HG03342 (cell line): ENCODE measurements at regions not wholly inside any gene's neighbourhood (a gene's known extent, or its start where the extent isn't known, plus 50 kb on each side); places are given as distances from the start of the nearest gene placed in this dataset.
"Not testable (repeated sequence)": the region's sequence is repeated elsewhere in the genome, so short reads cannot be mapped to it uniquely, and the experiment has no call there.

Experiments
- ATAC-seq: cut with Tn5 transposase; IDR thresholded peaks from one replicate; pipeline ENCODE4 v1.9.1; 2021; ENCODE audit warnings: mild to moderate bottlenecking, moderate library complexity; ENCODE audit not compliant: unreplicated experiment

GRCh38 chr2:107684421-107684820, 142.3 kb upstream of the RGPD4 start:
- no peak for ATAC-seq

- no peak for ATAC-seq
These were observed 141.2 kb upstream of the RGPD4 start for GRCh38 chr2:107685421-107685986.

GRCh38 chr2:107687073-107687472, 139.6 kb upstream of the RGPD4 start:
- ATAC-seq: no peak

GRCh38 chr2:107688135-107688534, 138.6 kb upstream of the RGPD4 start:
- ATAC-seq: no peak

- no peak for ATAC-seq
These were observed 133.1 kb upstream of the RGPD4 start for GRCh38 chr2:107693604-107694003.

- no peak for ATAC-seq
These were observed 132.0 kb upstream of the RGPD4 start for GRCh38 chr2:107694667-107695066.

GRCh38 chr2:107697385-107697784, 129.3 kb upstream of the RGPD4 start:
- no peak for ATAC-seq

- no peak for ATAC-seq
These were observed 127.8 kb upstream of the RGPD4 start for GRCh38 chr2:107698861-107699260.

- no peak for ATAC-seq
These were observed 126.6 kb upstream of the RGPD4 start for GRCh38 chr2:107700073-107700472.

GRCh38 chr2:107711941-107712340, 114.8 kb upstream of the RGPD4 start:
- no peak for ATAC-seq

GRCh38 chr2:107712857-107713256, 113.8 kb upstream of the RGPD4 start:
- peak; percentile 71 for ATAC-seq

- ATAC-seq: no peak
These were observed 109.0 kb upstream of the RGPD4 start for GRCh38 chr2:107717661-107718060.

- ATAC-seq: no peak
These were observed 107.6 kb upstream of the RGPD4 start for GRCh38 chr2:107719141-107719540.

- ATAC-seq: no peak
These were observed 106.9 kb upstream of the RGPD4 start for GRCh38 chr2:107719836-107720235.

GRCh38 chr2:107721178-107721577, 105.5 kb upstream of the RGPD4 start:
- no peak for ATAC-seq

GRCh38 chr2:107721586-107721985, 105.1 kb upstream of the RGPD4 start:
- ATAC-seq: no peak

- not testable (repeated sequence) for ATAC-seq
These were observed 100.9 kb upstream of the RGPD4 start for GRCh38 chr2:107725824-107726223.

- no peak for ATAC-seq
These were observed 99.4 kb upstream of the RGPD4 start for GRCh38 chr2:107727318-107727717.

GRCh38 chr2:107728586-107728985, 98.1 kb upstream of the RGPD4 start:
- no peak for ATAC-seq

GRCh38 chr2:107729440-107729839, 97.3 kb upstream of the RGPD4 start:
- no peak for ATAC-seq

GRCh38 chr2:107730898-107731297, 95.8 kb upstream of the RGPD4 start:
- no peak for ATAC-seq

- no peak for ATAC-seq
These were observed 95.3 kb upstream of the RGPD4 start for GRCh38 chr2:107731435-107731834.

- no peak for ATAC-seq
These were observed 91.5 kb upstream of the RGPD4 start for GRCh38 chr2:107735201-107735600.
